ENCODE measurements at regions not wholly inside any gene's neighbourhood (a gene's known extent, or its start where the extent isn't known, plus 50 kb on each side); places are given as distances from the start of the nearest gene placed in this dataset.

- no peak for DNase-seq (ENCODE audit: low spot score)
Observed at GRCh38 chr2:133717497-133717896, 149.2 kb upstream of the NCKAP5 start.

- DNase-seq (ENCODE audit: low spot score), result no peak
Observed at GRCh38 chr2:133718688-133719201, 150.5 kb upstream of the NCKAP5 start.

GRCh38 chr2:133720429-133720828 is 152.2 kb upstream of the NCKAP5 start:
- no peak for DNase-seq (ENCODE audit: low spot score)

DNA sequence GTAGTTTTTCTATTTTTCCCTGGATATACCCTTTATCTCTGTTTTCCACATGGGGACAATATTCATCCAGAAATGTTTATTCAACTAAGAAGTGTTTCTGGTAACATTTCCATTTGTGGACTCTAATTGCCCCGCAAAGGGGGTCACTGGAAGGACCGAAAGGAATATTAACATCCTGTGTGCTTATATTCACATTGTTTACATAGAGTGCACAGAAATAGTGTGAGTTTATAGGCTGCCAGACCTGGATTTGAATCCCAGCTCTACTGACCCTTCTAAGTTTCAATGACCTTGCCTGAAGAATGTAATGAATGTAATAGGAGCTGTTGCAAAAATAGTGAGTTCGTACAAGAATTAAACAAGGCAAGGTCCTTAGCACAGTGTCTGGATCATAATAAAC is 152.9 kb upstream of the NCKAP5 start:
- no peak for DNase-seq (ENCODE audit: low spot score)

DNA sequence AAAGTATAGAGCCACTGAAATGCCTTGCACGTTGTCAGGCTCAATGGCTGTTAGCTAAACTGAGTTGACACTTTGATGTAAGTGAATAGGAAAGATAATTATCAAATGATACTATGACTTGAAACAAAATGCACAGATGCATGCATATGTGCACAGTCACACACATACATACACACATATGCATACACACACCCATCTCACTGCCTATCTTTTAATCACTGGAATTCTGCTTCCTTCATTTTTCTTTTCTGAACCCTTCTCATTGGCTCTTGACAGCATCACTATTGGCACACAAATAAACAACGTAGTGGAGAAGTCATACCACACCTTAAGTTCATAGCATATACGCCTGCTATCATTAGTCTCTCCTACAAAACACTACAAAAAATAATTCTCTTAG is 154.9 kb upstream of the NCKAP5 start:
- no peak for DNase-seq (ENCODE audit: low spot score)

DNA sequence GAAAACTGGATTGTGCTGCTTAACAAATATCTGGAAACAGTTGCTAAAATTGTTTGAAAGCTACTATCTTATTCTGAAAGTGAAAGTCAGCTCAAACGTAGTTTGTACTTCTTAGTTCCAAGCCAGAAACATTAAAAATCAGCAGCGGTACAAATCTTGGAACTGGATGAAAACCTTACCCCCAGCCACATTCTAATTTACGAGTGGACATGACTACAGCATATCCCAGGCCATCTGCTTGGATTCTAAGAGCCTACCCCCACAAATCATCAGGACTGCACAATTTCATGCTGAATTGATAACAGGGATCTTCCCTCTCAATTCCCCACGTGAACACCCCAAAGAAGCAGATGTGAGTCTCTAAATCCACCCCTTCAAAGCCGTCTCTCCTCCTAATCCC is 158.7 kb upstream of the NCKAP5 start:
- no peak for DNase-seq (ENCODE audit: low spot score)

GRCh38 chr2:133732059-133732458 is 163.8 kb upstream of the NCKAP5 start:
- no peak for DNase-seq (ENCODE audit: low spot score)

DNA sequence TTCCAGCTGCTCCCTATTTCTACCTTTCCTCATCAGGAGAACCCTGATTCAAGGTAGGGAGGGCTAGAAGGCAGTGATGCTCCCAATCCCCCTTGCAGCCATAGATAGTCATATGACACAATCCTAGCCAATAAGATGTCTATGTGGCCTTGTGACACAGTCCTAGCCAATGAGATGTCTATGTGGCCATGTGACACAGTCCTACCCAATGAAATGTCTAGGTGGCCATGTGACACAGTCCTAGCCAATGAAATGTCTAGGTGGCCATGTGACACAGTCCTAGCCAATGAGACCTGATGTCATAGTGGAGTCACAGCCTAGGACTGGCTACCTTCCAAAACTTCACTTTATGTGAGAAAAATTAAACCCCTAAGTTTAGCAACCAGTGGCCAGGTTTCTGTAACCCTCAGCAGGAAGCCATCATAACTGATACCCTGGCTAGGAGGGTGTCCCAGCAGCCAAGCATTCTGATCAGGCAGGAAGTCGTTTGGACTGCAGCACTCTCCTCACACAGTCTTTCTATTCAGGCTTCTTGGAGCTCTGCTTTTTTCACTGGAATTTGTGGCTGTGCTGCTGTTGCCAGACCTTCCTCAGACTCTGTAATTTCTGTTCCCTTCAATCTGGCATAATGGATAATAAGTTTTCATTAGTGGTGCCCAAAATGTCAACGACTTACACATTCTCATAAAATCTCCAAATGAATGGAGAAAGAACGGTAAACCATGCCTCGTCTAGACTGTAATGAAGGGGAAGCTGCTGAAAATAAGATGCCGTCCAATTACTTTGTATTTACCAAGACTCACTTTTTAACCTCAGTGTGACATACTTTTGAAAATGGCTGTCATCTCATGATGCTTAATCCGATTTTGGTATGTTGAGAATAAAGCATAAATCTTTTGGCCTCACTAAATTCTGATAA is 165.0 kb upstream of the NCKAP5 start:
- no peak for DNase-seq (ENCODE audit: low spot score)

DNA sequence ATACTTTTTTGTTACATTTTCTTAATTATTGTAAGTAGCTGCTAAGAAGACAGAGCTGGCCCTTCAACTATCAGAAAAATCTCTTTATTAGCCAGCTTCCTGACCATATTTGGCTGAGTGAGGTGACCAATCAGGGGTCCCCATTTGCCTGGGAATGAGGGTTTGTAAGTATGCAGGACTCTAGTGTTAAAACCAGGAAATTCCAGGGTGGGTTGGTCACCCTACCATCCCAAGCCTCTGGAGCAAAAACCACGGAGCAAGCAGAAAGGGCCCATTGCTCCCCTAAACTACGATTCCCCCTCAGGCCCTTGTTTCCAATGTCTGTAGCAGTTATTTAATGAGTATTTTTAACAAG is 165.6 kb upstream of the NCKAP5 start:
- DNase-seq (ENCODE audit: low spot score), result no peak

GRCh38 chr2:133734716-133735495 is 166.6 kb upstream of the NCKAP5 start:
- no peak for DNase-seq (ENCODE audit: low spot score)

- DNase-seq (ENCODE audit: low spot score), result no peak
Observed at GRCh38 chr2:133736674-133737073, 168.4 kb upstream of the NCKAP5 start.

- no peak for DNase-seq (ENCODE audit: low spot score)
Observed at GRCh38 chr2:133737242-133737993, 169.2 kb upstream of the NCKAP5 start.

- no peak for DNase-seq (ENCODE audit: low spot score)
Observed at GRCh38 chr2:133739039-133739438, 170.8 kb upstream of the NCKAP5 start.

- DNase-seq (ENCODE audit: low spot score), result no peak
Observed at GRCh38 chr2:133740500-133740899, 172.2 kb upstream of the NCKAP5 start.

DNA sequence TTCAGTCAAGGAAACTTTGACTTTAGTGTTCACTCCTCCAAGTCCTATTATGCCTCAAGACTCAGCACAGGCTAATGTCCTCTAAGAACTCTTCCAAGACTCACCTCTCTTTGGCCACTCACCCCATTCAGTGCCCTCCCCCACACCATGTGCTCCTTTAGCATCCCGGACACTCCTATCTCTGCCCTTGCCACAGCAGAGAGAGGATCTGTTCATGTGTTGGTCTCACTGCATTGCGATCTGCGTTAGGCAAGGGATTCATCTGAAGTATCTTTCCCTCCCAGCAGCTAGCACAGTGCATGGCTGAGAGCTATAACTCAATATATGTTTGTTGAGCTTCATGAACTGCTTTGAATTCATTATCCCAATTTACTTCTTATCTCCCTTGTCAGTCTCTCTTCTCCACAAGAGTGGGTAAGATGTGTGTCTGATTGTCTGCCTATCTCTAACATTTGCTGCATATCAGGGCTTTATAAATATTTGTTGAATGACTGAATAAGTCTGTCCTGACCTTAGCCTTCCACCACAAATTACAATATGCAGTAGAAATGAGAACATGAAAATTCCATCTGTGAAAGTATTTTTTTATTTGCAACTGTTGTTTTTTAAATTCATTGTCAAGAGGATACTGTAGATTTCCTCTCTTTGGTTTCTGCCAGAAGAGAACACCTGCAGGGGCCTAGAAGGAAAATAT is 179.9 kb upstream of the NCKAP5 start:
- DNase-seq (ENCODE audit: low spot score), result no peak

- DNase-seq (ENCODE audit: low spot score), result no peak
Observed at GRCh38 chr2:133753665-133754064, 185.4 kb upstream of the NCKAP5 start.

DNA sequence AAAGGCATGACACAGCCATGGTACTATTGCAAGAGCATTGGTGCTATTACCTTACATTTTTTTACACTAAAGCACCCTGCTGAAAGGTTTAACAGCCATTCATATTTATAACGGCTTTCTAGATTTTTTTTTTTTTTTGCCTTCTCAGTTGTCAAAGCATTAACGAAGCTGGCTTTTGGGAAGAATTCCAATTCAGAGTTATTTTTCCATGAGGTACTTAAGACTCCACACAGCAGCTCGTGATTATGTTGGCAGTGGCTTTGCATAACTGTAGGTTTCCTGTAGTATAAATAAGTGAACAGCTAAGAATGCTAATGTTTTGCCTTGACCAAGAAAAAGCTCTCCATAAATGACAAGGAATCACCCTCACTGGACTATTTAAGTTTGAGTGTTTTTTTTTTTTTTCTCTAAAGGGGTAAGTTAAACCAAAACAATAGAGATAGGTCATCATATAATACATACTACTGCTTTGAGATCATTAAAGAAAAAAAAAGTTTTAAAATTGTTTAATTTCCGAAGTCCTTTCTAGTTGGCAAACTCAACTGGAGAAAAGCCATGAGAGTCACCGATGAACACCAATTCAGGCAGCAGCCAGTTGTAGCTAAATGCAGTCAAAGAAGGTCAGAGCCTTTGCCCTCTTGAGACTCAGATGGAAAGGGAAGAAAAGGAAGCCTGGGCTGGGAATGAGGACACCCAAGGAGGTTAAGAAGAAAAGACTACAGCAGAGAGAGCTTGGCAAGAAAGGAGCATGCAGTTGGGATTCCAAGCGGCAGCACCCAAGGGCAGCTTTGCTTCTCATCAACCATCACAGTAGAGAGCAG is 187.4 kb upstream of the NCKAP5 start:
- DNase-seq (ENCODE audit: low spot score), result no peak

DNA sequence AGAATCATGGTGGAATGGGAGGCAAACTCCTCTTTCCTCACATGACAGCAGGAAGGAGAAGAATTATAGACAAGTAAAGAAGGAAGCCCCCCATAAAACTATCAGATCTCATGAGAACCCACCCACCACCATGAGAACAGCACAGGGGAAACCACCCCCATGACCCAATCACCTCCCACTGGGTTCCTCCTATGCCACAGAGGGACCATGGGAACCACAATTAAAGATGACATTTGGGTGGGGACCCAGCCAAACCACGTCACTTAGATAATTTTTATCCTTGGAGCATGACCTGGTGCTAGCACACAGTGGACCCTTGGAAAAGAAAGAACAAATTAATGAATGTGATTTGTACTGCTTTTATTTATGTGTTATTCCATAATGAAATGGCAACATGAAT is 188.6 kb upstream of the NCKAP5 start:
- no peak for DNase-seq (ENCODE audit: low spot score)

- DNase-seq (ENCODE audit: low spot score), result no peak
Observed at GRCh38 chr2:133760376-133760775, 192.1 kb upstream of the NCKAP5 start.

- no peak for DNase-seq (ENCODE audit: low spot score)
Observed at GRCh38 chr2:133765658-133766057, 197.4 kb upstream of the NCKAP5 start.

Measured in mesenteric fat pad (tissue), 1 donor.